Left lung (tissue), 4 donors: ENCODE measurements at regions not wholly inside any gene's neighbourhood (a gene's known extent, or its start where the extent isn't known, plus 50 kb on each side); places are given as distances from the start of the nearest gene placed in this dataset.

Experiments
- ATAC-seq: fragments of 200-7000 bp; cut with Tn5 transposase; one replicate; pipeline ENCODE4 v1.9.1; 2020; ENCODE audit warnings: moderate library complexity
- DNase-seq, 4 donors: peaks; one replicate each; pipeline ENCODE4 v3.0.0-alpha.2; 2013 to 2020
- H3K27ac ChIP-seq, 2 donors: fragments of 200-600 bp; sonication (generic) in 1 of 2; one replicate each; pipeline versions ENCODE4 v1.5.0 to v1.8.0; 2020 to 2021
- H3K27me3 ChIP-seq, 2 donors: fragments of 200-600 bp; sonication (generic) in 1 of 2; one replicate each; pipeline versions ENCODE4 v1.5.0 to v1.8.0; 2020 to 2021
- H3K36me3 ChIP-seq, 2 donors: fragments of 200-600 bp; sonication (generic) in 1 of 2; one replicate each; pipeline versions ENCODE4 v1.5.0 to v1.8.0; 2020 to 2021
- H3K4me1 ChIP-seq, 2 donors: fragments of 200-600 bp; one replicate each; pipeline ENCODE4 v1.8.0; 2021
- H3K4me3 ChIP-seq, 2 donors: fragments of 200-600 bp; sonication (generic) in 1 of 2; one replicate each; pipeline versions ENCODE4 v1.5.0 to v1.8.0; 2020 to 2021; ENCODE audit warnings: mild to moderate bottlenecking in 1 of 2
- H3K9me3 ChIP-seq, 2 donors: fragments of 200-600 bp; sonication (generic) in 1 of 2; one replicate each; pipeline versions ENCODE4 v1.5.0 to v1.8.0; 2020 to 2021
- intact Hi-C, 2 donors: fragments of 100-400 bp; cut with DNase I; formaldehyde crosslinking; loops; one replicate each; pipeline versions ENCODE4 v1.11.2 to v1.14.2; 2022
- TF ChIP-seq, protein P1 (sequence below), 2 donors: fragments of 200-600 bp; sonication (generic) in 1 of 2; IDR thresholded peaks; one replicate each; pipeline versions ENCODE4 v1.5.0 to v1.8.0; 2021; ENCODE audit warnings: antibody characterized with exemption in 2 of 2
- donor health status: DM: no; HTN: yes; CAD: no.
- donor health status: DM: no; HTN: no; CAD: no.

DNA sequence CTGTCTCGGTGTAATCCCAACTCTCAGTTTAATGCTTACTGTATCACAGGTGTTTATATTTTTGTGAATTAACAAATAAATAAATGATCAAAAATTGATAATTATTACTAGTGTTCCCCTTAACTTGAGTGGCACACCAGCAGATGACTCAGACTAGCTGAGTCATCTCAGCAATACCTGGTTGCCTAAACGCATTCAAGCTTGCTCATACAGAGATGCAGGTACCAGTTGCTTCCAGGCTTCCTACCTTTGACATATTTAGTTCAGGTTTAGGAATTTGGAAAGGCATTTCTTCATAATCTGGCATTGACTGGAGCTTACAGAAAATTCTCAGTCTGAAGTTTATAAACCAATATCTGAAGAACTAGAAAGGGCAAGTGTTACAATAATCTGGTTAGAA is 78.9 kb upstream of the LMO4 start:
- intact Hi-C loops = no loop called here
- Histone ChIP-seq H3K36me3 (no peaks in the 10 kb centered on the region), H3K4me1 (no peaks in the 10 kb centered on the region), H3K27me3 (no peaks in the 10 kb centered on the region), H3K4me3 (no peak overlapping the region), H3K27ac (no peak overlapping the region), H3K9me3 (no peaks in the 10 kb centered on the region)
- DNase-seq (no peak), ATAC-seq (no peak)
- TF ChIP-seq, protein P1, sequence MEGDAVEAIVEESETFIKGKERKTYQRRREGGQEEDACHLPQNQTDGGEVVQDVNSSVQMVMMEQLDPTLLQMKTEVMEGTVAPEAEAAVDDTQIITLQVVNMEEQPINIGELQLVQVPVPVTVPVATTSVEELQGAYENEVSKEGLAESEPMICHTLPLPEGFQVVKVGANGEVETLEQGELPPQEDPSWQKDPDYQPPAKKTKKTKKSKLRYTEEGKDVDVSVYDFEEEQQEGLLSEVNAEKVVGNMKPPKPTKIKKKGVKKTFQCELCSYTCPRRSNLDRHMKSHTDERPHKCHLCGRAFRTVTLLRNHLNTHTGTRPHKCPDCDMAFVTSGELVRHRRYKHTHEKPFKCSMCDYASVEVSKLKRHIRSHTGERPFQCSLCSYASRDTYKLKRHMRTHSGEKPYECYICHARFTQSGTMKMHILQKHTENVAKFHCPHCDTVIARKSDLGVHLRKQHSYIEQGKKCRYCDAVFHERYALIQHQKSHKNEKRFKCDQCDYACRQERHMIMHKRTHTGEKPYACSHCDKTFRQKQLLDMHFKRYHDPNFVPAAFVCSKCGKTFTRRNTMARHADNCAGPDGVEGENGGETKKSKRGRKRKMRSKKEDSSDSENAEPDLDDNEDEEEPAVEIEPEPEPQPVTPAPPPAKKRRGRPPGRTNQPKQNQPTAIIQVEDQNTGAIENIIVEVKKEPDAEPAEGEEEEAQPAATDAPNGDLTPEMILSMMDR (IDR thresholded peaks at IDR 0.05) = no peak

GRCh38 chr1:87250336-87250735 is 78.3 kb upstream of the LMO4 start:
- intact Hi-C loops = no loop called here
- Histone ChIP-seq H3K9me3 (no peaks in the 10 kb centered on the region), H3K27ac (no peak overlapping the region), H3K36me3 (no peaks in the 10 kb centered on the region), H3K4me1 (no peaks in the 10 kb centered on the region), H3K27me3 (no peaks in the 10 kb centered on the region), H3K4me3 (no peak overlapping the region)
- no peak for DNase-seq
- ATAC-seq = no peak
- TF ChIP-seq, protein P1 (IDR thresholded peaks at IDR 0.05) = no peak

DNA sequence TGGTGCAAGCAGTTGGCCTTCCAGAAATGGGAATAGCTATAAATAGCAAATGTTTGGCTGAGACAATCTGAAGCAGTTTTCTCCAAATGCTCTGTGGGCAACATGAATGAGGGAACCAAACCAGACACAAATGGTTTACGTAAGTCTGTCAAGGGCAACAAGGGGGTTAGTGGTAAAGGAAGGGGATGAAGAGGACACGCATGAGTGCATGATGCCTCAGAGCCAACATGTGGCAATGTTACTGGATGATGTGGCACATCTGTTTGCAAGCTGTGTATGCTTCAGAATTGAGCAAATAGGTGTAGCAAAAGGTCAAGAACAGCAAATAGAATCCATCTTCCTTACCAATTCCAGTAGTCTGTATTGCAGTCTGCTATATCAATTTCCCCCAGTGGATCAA is 76.3 kb upstream of the LMO4 start:
- TF ChIP-seq, protein P1 (IDR thresholded peaks at IDR 0.05) = no peak
- Histone ChIP-seq H3K27ac (no peak overlapping the region), H3K36me3 (no peaks in the 10 kb centered on the region), H3K4me3 (no peak overlapping the region), H3K9me3 (no peaks in the 10 kb centered on the region), H3K4me1 (no peaks in the 10 kb centered on the region), H3K27me3 (no peaks in the 10 kb centered on the region)
- ATAC-seq (no peak), DNase-seq (no peak)
- intact Hi-C loops = no loop called here

DNA sequence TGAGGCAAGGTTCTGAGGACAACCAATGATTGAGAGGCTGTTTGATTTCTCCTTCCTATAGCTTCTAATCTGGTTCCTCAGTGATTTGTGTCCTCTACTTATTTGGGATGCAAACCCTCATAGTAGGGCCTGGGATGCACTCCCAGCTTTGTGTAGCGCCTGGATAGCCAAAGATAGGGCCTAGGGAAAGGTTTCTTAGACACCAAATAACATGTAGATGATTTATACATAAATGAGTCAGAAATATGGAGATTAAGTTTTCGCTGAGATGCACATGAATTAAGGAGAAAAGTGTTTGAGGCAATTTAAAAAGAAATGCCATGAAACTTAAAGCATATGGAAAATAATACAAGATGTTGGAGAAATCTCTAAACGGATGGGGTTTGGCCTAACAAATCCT is 66.0 kb upstream of the LMO4 start:
- intact Hi-C loops = no loop called here
- ATAC-seq (no peak), DNase-seq (no peak)
- Histone ChIP-seq H3K27ac (no peak overlapping the region), H3K4me3 (no peak overlapping the region), H3K27me3 (no peaks in the 10 kb centered on the region), H3K4me1 (no peaks in the 10 kb centered on the region), H3K9me3 (peaks cover 0 to 3% of the 10 kb centered on the region in 2 donors), H3K36me3 (no peaks in the 10 kb centered on the region)
- TF ChIP-seq, protein P1 (IDR thresholded peaks at IDR 0.05) = no peak

GRCh38 chr1:87263281-87263680 is 65.4 kb upstream of the LMO4 start:
- Histone ChIP-seq H3K27ac (no peak overlapping the region), H3K9me3 (peaks cover 0 to 1% of the 10 kb centered on the region in 2 donors), H3K27me3 (no peaks in the 10 kb centered on the region), H3K36me3 (no peaks in the 10 kb centered on the region), H3K4me3 (no peak overlapping the region), H3K4me1 (no peaks in the 10 kb centered on the region)
- TF ChIP-seq, protein P1 (IDR thresholded peaks at IDR 0.05) = no peak
- intact Hi-C loops = no loop called here
- ATAC-seq = no peak
- no peak for DNase-seq
